ENCODE measurements at regions not wholly inside any gene's neighbourhood (a gene's known extent, or its start where the extent isn't known, plus 50 kb on each side); places are given as distances from the start of the nearest gene placed in this dataset.

DNA sequence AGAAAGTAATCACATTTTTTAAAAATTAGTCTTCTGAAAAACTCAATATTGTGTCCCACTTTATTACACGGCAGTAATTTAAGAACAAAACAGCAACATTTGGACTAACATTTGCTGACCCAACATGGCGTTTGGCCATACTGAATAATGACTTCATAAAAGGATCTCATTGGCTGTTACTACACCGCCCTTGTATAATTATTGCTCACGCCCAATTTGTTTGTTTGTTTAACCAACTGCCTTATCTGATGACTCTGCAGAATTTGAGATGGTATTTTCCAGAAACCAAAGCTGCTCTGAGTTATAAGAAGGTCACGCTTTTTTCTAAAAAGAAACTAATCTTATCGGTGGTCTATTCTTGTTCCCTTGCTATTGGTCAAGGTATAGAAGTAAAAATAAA lies 200.2 kb upstream of the TARS1 start:
- Mint-ChIP-seq H3K27ac (peak overlapping the region; percentile 6 to 26 (median 7)), H3K36me3 (ENCODE audit: low read depth) (no peaks in the 10 kb centered on the region), H3K27me3 (ENCODE audit: low read depth) (peaks cover 3% of the 10 kb centered on the region), H3K4me1 (peaks cover 29% of the 10 kb centered on the region), H3K9me3 (no peaks in the 10 kb centered on the region), H3K4me3 (no peak overlapping the region)
- TF ChIP-seq CTCF (IDR thresholded peaks at IDR 0.05; ENCODE audit: unreplicated experiment in 3 of 3): no peak

DNA sequence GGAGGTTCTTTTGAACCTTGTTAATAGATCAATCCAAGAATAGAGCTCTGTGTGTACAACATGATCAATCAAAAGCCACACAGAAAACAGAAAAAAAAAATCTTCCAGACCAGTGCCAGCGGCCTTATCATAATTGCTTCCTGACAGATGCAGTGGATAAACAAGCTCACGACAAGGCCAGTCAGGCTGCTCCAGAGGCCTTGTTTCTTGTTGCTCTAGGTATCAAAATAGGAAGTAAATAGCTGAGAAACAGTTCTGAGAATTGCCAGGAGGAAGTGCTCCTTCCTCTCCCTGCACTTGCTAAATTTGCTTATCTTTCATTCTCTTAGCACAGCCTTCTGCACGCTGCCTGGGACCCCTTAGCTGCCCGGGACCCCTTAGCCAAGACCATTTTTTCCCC lies 199.0 kb upstream of the TARS1 start:
- peaks cover 3% of the 10 kb centered on the region for H3K27me3 Mint-ChIP-seq (ENCODE audit: low read depth)
- no peaks in the 10 kb centered on the region for H3K36me3 Mint-ChIP-seq (ENCODE audit: low read depth)
- no peaks in the 10 kb centered on the region for H3K9me3 Mint-ChIP-seq
- TF ChIP-seq CTCF (IDR thresholded peaks at IDR 0.05; ENCODE audit: unreplicated experiment in 3 of 3): no peak
- H3K4me1 Mint-ChIP-seq: peaks cover 29% of the 10 kb centered on the region
- no peak overlapping the region for H3K4me3 Mint-ChIP-seq
- H3K27ac Mint-ChIP-seq: peak overlapping the region; percentile 6 to 48 (median 37)

DNA sequence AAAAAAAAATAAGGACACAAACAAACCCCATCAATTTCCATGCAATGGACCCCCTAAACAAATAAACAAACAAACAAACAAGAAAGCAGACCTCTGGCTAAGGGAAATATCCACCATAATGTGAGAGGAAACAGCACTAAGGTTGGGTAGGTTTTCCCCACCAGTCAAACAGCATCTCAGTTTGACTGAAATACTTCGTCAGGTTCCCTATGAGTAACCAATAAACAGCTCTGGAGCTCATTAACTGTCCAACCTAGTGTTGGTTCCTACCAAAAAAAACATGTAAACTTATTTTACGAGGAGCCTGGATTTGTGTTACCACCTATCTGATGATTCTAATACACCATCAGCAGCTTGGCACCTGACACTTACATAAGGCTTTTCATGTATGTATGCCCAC lies 198.5 kb upstream of the TARS1 start:
- no peak overlapping the region for H3K27ac Mint-ChIP-seq
- no peaks in the 10 kb centered on the region for H3K9me3 Mint-ChIP-seq
- no peak overlapping the region for H3K4me3 Mint-ChIP-seq
- no peak for TF ChIP-seq CTCF (IDR thresholded peaks at IDR 0.05; ENCODE audit: unreplicated experiment in 3 of 3)
- peaks cover 29% of the 10 kb centered on the region for H3K4me1 Mint-ChIP-seq
- peaks cover 3% of the 10 kb centered on the region for H3K27me3 Mint-ChIP-seq (ENCODE audit: low read depth)
- no peaks in the 10 kb centered on the region for H3K36me3 Mint-ChIP-seq (ENCODE audit: low read depth)

DNA sequence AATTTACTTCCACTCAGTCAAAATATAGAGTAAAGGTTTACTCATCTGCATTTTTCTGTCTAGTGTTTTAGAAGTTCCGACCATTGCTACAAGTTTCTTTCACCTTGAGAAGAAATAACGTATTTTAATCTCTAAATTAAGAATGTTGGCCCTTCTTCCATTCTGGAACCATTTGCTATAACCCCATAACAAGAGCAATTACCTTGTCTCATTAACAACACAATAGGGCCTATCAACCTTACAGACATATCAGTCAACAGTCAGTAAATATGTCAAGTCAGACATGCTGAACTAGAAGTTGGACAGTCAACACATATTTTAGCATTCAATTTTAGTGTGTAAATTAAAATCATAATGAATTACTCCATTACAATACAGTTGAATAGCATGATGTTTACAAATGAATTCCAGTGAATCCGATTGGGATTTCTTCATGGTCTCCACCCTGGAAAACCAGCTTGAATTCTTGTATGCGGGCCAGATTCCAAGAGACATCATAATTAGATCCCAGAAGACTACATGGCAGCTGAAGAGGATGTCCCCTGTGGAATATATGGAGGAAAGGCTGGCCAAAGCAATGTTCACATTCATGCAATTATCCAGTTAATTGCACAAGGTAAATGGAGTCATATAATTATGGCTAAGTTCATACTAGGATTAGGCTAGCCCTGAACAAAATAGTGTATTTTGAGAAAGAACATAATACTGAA lies 196.2 kb upstream of the TARS1 start:
- H3K36me3 Mint-ChIP-seq (ENCODE audit: low read depth): no peaks in the 10 kb centered on the region
- H3K27me3 Mint-ChIP-seq (ENCODE audit: low read depth): peaks cover 3% of the 10 kb centered on the region
- H3K4me1 Mint-ChIP-seq: peaks cover 18% of the 10 kb centered on the region
- H3K9me3 Mint-ChIP-seq: no peaks in the 10 kb centered on the region
- TF ChIP-seq CTCF (IDR thresholded peaks at IDR 0.05; ENCODE audit: unreplicated experiment in 3 of 3): no peak
- H3K4me3 Mint-ChIP-seq: no peak overlapping the region
- H3K27ac Mint-ChIP-seq: no peak overlapping the region

- no peak overlapping the region for H3K27ac Mint-ChIP-seq
- H3K4me1 Mint-ChIP-seq: peaks cover 17% of the 10 kb centered on the region
- no peaks in the 10 kb centered on the region for H3K27me3 Mint-ChIP-seq (ENCODE audit: low read depth)
- no peak overlapping the region for H3K4me3 Mint-ChIP-seq
- H3K36me3 Mint-ChIP-seq (ENCODE audit: low read depth): no peaks in the 10 kb centered on the region
- no peaks in the 10 kb centered on the region for H3K9me3 Mint-ChIP-seq
- TF ChIP-seq CTCF (IDR thresholded peaks at IDR 0.05; ENCODE audit: unreplicated experiment in 3 of 3): no peak
These were observed 186.2 kb upstream of the TARS1 start for GRCh38 chr5:33254579-33254978.

DNA sequence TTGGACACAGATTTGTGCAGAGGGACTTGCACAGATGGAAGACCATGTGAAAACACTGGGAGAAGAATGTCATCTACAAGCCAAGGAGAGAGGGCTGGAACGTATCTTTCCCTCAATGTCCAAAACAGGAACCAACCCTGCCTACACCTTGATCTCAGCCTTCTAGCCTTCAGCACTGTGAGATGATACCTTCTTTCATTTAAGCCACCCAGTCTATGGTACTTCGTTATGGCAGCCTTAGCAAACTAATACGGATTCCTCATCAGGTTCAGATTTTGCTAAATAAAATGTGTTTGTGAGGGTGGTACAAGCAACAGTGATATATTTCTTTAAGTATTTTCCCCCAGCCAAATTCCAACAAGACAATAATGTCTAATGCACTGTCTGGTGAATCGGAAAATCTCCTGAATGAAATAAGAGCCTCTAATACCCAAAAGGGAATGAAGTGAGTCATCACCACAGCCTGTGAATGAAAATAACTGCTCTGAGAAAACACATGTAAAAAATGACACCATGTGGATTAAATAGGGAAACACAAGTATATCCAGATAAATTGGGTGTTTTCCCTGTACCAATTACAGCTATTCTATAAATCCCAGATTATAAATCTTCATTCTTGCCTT lies 182.8 kb upstream of the TARS1 start:
- no peak overlapping the region for H3K4me3 Mint-ChIP-seq
- H3K9me3 Mint-ChIP-seq: peaks cover 8% of the 10 kb centered on the region
- peak overlapping the region in 2 of 3 experiments; percentile 19 to 60 for H3K27ac Mint-ChIP-seq
- H3K36me3 Mint-ChIP-seq (ENCODE audit: low read depth): no peaks in the 10 kb centered on the region
- H3K27me3 Mint-ChIP-seq (ENCODE audit: low read depth): no peaks in the 10 kb centered on the region
- no peak for TF ChIP-seq CTCF (IDR thresholded peaks at IDR 0.05; ENCODE audit: unreplicated experiment in 3 of 3)
- peaks cover 17% of the 10 kb centered on the region for H3K4me1 Mint-ChIP-seq

Data from nephron (organoid).